Transverse colon (tissue), 3 donors: ENCODE measurements at regions not wholly inside any gene's neighbourhood (a gene's known extent, or its start where the extent isn't known, plus 50 kb on each side); places are given as distances from the start of the nearest gene placed in this dataset.

Source experiments
- CTCF ChIP-seq, 5 experiments: fragments of 200-600 bp in 3 of 5; fragments of 450-650 bp in 2 of 5; sonication (generic) in 3 of 5; IDR thresholded peaks; 1 replicate in 2 of 5; 2 replicates in 3 of 5; pipeline ENCODE4 v1.5.1; 2016 to 2017; ENCODE audit warnings: antibody characterized with exemption in 5 of 5, inconsistent platforms in 3 of 5, mild to moderate bottlenecking in 2 of 5, moderate library complexity in 1 of 5
- EP300 ChIP-seq: sonication (generic); formaldehyde crosslinking; IDR thresholded peaks from one replicate; pipeline ENCODE4 v1.6.1; 2017; ENCODE audit warnings: antibody characterized with exemption, low read depth

- TF ChIP-seq EP300 (no peak), CTCF (IDR thresholded peaks at IDR 0.05) (no peak)
These were observed 1154.1 kb downstream of the RPIA start for GRCh38 chr2:89845532-89845931.
